ENCODE measurements at regions not wholly inside any gene's neighbourhood (a gene's known extent, or its start where the extent isn't known, plus 50 kb on each side); places are given as distances from the start of the nearest gene placed in this dataset.

DNA sequence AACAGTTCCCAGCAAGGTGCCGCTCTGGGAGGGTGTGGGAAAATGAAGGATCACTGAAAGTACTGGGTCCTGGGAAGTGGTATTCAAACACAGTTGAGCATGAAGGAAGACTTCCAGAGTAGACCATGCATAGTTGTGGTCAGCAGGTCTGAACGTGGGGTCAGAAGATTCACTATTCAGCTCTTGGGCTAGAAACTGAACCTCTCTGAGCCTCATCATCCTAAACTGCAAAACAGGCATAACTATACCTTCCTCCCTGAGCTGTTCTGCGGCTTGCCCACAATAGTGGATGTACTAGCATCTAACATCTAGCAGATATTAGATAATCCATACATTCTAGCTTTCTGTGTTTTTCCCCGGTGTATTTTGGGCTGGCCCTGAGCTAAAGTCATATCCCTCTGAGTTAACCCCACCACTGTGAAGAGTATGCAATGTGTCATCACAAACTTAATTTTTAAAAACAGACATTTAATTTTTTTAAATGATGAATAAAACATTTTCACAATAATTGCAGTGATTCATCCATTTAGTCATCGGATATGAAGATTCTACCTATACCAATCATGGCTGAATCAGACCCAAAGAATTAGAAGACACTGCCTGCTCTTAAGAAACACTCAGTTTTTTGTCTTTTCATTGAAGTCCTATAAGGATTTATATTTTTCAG lies 179.1 kb downstream of the BLID start:
- TF ChIP-seq, protein P1, sequence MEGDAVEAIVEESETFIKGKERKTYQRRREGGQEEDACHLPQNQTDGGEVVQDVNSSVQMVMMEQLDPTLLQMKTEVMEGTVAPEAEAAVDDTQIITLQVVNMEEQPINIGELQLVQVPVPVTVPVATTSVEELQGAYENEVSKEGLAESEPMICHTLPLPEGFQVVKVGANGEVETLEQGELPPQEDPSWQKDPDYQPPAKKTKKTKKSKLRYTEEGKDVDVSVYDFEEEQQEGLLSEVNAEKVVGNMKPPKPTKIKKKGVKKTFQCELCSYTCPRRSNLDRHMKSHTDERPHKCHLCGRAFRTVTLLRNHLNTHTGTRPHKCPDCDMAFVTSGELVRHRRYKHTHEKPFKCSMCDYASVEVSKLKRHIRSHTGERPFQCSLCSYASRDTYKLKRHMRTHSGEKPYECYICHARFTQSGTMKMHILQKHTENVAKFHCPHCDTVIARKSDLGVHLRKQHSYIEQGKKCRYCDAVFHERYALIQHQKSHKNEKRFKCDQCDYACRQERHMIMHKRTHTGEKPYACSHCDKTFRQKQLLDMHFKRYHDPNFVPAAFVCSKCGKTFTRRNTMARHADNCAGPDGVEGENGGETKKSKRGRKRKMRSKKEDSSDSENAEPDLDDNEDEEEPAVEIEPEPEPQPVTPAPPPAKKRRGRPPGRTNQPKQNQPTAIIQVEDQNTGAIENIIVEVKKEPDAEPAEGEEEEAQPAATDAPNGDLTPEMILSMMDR (conservative IDR thresholded peaks at IDR 0.05; ENCODE audit: low read depth, low read length), result no peak
- peak; percentile 67 for DNase-seq (ENCODE audit: low read depth)
- H3K4me3 ChIP-seq (ENCODE audit: low read depth, low read length), result no peak overlapping the region

DNA sequence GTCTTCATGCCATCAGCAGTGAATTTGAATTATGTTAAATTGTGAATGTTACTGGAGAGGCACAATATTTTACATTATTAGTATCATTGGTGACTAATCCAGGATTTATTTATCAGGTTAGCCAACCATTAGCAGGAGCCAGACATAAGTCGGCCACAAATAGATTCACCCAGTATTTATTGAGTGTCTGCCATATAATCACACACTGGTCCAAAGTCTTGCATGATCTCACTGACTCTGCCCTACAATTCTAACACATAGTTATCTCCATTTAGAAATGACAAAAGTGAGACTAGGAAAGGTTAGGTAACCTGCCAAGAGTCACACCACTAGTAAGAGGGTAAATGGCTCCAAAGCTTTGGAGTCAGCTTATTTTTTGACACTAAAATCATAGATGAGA lies 179.6 kb downstream of the BLID start:
- TF ChIP-seq, protein P1 (conservative IDR thresholded peaks at IDR 0.05; ENCODE audit: low read depth, low read length), result no peak
- peak; percentile 28 for DNase-seq (ENCODE audit: low read depth)
- no peak overlapping the region for H3K4me3 ChIP-seq (ENCODE audit: low read depth, low read length)

DNA sequence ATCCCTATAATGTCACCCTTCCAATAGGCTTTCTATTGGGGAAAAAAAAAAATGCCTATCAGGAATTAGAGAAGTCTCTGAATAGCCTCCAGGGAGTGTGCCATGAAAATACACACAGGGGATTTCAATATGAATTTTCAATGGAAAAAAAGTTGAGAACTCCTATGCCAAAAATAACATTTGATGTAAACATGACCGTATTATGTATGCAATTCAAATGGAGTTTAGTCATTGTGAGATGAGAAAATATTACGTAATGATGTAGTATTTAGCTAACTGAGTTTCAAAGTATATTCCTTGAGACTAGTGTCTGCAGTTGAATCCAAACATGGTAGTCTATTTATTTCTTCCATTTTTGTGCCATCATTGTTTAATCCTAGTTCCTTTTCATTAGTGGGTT lies 182.3 kb downstream of the BLID start:
- DNase-seq (ENCODE audit: low read depth), result peak; percentile 38

DNA sequence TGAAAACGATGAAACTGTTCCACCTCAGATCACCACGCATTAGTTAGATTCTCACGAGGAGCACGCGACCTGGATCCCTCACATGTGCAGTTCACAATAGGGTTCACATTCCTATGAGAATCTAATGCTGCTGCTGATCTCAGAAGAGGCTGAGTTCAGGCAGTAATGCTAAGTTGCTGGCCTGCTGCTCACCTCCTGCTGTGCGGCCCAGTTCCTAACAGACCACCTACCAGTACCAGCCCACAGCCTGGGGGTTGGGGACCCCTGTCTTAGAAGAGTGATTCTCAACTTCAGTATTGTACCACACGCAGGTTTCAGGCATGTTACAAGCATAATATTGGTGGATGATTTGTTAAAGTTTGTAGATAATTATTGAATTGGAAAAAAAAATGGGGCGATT lies 182.7 kb downstream of the BLID start:
- peak; percentile 33 for DNase-seq (ENCODE audit: low read depth)
- H3K4me3 ChIP-seq (ENCODE audit: low read depth, low read length), result no peak overlapping the region
- TF ChIP-seq, protein P1 (conservative IDR thresholded peaks at IDR 0.05; ENCODE audit: low read depth, low read length), result no peak

More for the DNA sequence above, 182.3 kb downstream of the BLID start:
- no peak overlapping the region for H3K4me3 ChIP-seq (ENCODE audit: low read depth, low read length)
- TF ChIP-seq, protein P1 (conservative IDR thresholded peaks at IDR 0.05; ENCODE audit: low read depth, low read length), result no peak

DNA sequence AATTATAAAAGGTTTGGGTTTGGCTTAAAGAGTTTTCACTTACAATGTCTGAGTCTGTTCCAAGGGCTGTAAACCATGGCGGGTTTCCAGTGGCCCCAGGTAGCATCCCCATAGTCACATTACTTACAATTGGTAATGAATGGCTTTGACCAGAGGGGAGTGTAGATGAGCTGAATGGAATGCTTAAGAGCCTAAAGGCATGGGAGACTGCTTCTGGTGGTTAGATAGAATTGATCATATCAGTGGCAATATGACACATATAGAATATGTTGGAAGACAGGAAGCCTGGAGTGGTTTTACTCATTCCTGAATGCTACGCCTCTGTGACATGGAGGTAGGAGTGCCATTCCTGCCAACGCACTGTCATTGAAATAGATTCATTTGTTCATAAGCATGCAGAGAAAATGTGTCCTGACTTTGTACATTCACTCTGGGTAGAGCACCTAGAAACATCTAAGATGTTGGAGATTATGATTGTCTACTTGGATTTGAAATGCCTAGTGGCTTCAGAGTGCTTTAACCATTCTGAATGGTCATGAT lies 183.3 kb downstream of the BLID start:
- no peak for DNase-seq (ENCODE audit: low read depth)
- TF ChIP-seq, protein P1 (conservative IDR thresholded peaks at IDR 0.05; ENCODE audit: low read depth, low read length), result no peak

DNA sequence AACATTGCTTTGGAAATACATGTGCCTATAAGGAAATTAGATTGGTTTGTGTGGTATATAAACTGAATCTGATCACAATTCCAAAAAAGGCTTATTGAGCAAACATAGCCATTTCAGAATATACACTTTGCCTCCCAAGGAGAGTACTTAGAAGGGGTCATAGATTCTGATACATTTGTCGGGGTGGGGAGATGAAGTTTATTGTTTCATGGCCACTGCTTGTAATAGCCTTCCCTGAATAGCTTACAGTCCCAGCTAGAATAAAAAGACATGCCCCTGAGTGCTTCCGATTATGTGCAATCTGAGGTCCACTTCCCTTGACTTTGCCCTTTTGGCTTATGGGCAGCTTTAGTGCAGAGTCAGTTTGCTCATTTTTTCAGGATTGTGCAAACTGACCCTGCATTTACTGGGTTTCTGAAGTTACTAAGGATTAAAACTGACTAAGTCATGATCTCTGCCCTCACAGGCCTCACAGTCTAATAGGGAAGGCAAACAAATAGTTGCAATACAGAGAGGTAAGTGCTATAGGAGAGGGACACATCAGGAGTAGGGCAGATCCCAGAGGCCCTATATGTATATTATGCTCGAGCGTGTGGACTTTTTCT lies 184.2 kb downstream of the BLID start:
- peak; percentile 23 for DNase-seq (ENCODE audit: low read depth)
- no peak overlapping the region for H3K4me3 ChIP-seq (ENCODE audit: low read depth, low read length)
- TF ChIP-seq, protein P1 (conservative IDR thresholded peaks at IDR 0.05; ENCODE audit: low read depth, low read length), result no peak

More for the DNA sequence above, 183.3 kb downstream of the BLID start:
- no peak overlapping the region for H3K4me3 ChIP-seq (ENCODE audit: low read depth, low read length)
